Femur (tissue), 1 donor: ENCODE measurements at regions not wholly inside any gene's neighbourhood (a gene's known extent, or its start where the extent isn't known, plus 50 kb on each side); places are given as distances from the start of the nearest gene placed in this dataset.

Source experiments
- DNase-seq: peaks from one replicate; pipeline ENCODE4 v3.0.0-alpha.2; 2017

GRCh38 chr12:34386016-34386415, 363.7 kb downstream of the ALG10 start:
- DNase-seq, result no peak

GRCh38 chr12:34386621-34387255, 364.4 kb downstream of the ALG10 start:
- DNase-seq, result no peak

- DNase-seq, result no peak
Observed at GRCh38 chr12:34387711-34388635, 365.7 kb downstream of the ALG10 start.

GRCh38 chr12:34388636-34389377, 366.5 kb downstream of the ALG10 start:
- DNase-seq, result no peak

- DNase-seq, result no peak
Observed at GRCh38 chr12:34389378-34390170, 367.3 kb downstream of the ALG10 start.

GRCh38 chr12:34390171-34390841, 368.0 kb downstream of the ALG10 start:
- DNase-seq, result no peak

GRCh38 chr12:34390846-34391700, 368.8 kb downstream of the ALG10 start:
- no peak for DNase-seq

- peak; percentile 2 for DNase-seq
Observed at GRCh38 chr12:34391771-34392581, 369.7 kb downstream of the ALG10 start.

- no peak for DNase-seq
Observed at GRCh38 chr12:34392741-34393085, 370.4 kb downstream of the ALG10 start.

- DNase-seq, result peak; percentile 2
Observed at GRCh38 chr12:34393086-34393820, 371.0 kb downstream of the ALG10 start.

GRCh38 chr12:34393821-34394150, 371.5 kb downstream of the ALG10 start:
- DNase-seq, result no peak

GRCh38 chr12:34394211-34395055, 372.1 kb downstream of the ALG10 start:
- DNase-seq, result peak; percentile 2

GRCh38 chr12:34395056-34396005, 373.0 kb downstream of the ALG10 start:
- DNase-seq, result peak; percentile 2

GRCh38 chr12:34396006-34396860, 373.9 kb downstream of the ALG10 start:
- peak; percentile 9 for DNase-seq

GRCh38 chr12:34396861-34397590, 374.7 kb downstream of the ALG10 start:
- DNase-seq, result peak; percentile 4
